Globus pallidus (tissue), 1 donor: ENCODE measurements at regions not wholly inside any gene's neighbourhood (a gene's known extent, or its start where the extent isn't known, plus 50 kb on each side); places are given as distances from the start of the nearest gene placed in this dataset.

Experiments
- DNase-seq: peaks from one replicate; pipeline ENCODE4 v3.0.0-alpha.2; 2015; ENCODE audit warnings: low spot score

GRCh38 chr17:72258711-72259110, 137.9 kb downstream of the SOX9 start:
- no peak for DNase-seq

GRCh38 chr17:72259922-72260321, 139.1 kb downstream of the SOX9 start:
- no peak for DNase-seq

- DNase-seq: no peak
Observed at GRCh38 chr17:72262766-72263165, 141.9 kb downstream of the SOX9 start.

DNA sequence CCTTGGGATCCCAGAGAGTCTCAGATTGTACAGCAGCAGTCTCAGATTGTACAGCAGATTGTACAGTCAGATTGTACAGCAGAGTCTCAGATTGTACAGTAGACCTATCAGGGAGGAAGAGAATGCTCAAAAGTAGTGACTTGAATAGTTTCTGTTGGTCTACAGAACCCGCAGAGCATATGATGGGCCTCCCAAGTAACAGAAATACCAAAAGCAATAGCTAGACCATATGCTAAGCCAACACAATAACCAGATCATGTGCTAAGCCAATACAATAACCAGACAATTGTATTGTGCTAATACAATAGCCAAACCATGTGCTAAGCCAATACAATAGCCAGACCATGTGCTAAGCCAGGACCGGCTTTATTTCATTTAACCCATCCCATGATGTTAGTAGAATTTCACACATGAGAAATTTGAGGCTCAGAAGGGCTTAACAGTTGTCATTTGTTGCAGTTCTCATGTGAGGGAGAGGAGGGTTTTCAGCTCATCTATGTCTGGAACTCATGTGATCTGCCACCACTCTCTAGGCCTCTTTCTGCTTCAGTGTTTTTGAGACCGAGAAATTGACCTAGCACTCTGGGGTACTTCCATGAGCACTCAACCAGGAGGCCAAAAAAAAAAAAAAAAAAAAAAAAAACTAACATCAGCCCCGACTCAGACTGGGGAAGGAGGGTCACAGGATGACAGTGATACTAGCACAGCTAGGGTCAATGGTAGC, 144.0 kb downstream of the SOX9 start:
- no peak for DNase-seq

DNA sequence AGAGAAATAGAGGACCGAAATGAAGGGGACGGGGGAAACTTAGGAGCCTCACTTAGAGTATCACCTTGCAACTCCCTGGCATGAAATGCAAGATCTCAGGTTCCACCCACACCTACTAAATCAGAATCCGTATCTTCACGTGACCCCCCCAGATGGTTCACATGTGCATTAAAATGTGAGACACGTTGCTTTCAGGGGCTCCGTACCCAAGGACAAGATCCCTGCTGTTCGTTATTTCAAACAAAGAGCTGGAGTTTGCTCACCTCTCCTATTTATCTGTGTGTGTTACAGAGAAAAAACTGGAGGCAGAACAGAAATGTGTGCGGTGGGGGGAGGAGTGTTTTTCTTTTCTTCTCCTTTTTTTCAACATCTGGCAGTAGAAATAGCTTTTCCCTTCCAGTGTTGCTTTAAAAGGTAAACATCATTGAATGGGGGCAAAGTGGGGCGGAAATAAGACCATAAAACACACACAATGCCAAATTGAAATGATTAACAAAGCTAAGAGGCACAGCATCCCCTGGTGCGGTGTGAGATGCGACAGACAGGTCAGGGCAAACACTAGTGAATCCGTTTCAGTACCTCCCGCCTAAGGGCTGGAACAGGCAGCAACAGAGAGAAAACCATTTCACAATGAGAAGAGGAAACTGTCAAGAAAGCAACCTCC, 145.4 kb downstream of the SOX9 start:
- DNase-seq: no peak

- DNase-seq: no peak
Observed at GRCh38 chr17:72267601-72268000, 146.8 kb downstream of the SOX9 start.

DNA sequence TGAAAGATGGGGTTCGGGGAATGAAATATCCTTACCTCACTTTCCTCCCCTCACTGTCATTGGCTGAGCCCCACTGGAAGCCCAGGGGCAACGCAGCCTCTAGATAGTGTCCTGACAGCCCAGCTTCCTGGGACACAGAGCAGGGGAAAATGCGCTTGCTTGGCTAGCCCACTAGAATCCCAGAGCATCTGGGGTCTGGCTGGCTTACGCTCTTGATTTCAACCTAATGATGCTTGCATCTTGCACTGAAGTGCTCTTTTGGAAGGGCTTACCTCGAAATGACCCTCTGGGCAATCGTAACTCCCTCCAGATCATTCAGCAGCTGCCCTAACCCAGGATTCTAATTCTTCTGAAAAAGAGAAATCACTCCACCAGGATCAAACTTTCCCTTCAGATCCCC, 147.6 kb downstream of the SOX9 start:
- DNase-seq: no peak

DNA sequence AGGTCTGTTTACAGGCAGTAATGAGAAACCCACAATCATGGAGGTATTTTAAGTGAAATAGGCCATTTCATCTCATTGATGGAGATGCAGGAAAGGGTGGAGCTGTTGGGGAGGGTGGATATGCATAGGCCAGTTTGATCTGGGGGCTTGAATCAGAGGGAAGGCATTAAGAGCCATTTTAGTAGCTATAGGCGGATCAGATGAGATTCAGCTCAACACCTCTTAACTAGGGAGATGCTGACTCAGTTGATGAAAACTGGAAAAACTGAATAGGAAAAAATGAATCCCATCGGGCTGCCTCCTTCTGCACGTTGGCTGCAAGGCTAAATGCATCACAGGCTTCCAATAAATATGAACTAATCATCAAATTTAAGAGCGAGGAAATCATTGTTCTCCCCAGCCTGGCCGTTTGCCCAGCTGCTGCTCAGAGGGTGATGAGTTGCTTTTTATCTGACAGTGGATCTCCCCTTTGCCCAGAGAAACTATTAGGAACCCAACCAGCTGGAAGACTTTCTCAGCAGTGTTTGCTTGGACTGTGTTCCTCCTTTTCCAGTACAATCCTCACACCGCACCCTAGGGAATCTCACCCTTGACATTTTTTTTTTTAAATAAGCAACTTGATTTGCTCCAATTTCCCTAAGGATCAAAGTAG, 149.6 kb downstream of the SOX9 start:
- no peak for DNase-seq

GRCh38 chr17:72271603-72272002, 150.8 kb downstream of the SOX9 start:
- DNase-seq: no peak

- DNase-seq: no peak
Observed at GRCh38 chr17:72273289-72274056, 152.7 kb downstream of the SOX9 start.

DNA sequence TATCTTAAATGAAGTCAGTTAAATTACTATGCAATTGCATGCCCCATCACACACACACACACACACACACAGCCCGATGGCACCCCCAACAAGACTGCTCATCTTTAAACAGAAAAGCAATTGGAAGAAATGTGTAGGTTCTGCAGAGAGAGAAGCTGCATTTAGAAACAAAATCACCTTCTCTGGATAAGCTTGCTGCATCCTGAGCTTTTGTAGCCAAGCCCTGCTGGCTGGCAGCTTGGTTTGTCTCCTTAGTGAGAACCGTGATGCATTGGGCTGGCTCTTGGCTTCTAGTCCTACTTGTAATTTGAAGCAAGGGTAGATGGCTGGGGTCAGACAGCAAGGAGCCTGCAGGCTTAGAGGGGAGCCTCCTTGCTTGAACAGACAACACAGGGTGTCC, 153.8 kb downstream of the SOX9 start:
- no peak for DNase-seq

- no peak for DNase-seq
Observed at GRCh38 chr17:72280881-72281280, 160.1 kb downstream of the SOX9 start.

GRCh38 chr17:72282439-72283029, 161.7 kb downstream of the SOX9 start:
- DNase-seq: no peak

- DNase-seq: no peak
Observed at GRCh38 chr17:72284806-72285205, 164.0 kb downstream of the SOX9 start.

DNA sequence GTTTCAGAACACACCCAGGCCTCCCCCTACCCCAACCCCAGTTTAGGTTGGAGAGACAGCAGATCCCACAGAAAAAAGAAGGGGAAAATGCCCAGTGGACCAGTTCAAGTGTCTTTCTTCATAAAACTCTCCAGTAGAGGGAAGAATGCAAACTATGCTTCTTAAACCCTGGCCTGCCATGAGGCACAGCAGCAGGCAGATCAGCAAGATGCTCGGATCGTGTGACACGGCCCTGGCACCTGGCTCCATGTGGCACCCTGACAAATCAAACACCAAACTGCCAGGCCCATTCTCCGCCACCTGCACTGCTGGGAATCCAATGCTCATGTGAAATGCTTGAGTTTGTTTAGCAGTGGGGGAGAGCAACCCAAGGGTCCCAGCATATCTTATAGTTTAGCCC, 166.8 kb downstream of the SOX9 start:
- DNase-seq: no peak

DNA sequence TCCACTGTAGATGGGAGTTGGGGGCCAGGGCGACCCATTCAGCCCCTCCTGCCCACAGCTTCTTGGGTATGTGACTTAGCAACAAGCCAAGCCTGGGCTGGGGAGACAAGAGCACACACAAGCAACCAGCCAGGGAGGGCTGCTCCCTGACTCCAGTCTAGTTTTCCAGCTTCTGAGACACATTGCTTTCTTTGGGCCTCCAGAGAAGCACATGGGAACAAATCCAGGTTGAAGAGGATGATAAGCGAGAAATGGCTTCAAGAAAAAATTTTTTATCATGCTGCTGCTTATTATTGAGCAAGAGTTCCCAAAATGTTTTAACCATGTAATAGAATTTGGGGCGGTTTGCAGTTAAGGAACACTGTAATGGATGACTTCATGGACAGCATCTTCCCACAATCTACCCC, 173.7 kb downstream of the SOX9 start:
- DNase-seq: no peak

DNA sequence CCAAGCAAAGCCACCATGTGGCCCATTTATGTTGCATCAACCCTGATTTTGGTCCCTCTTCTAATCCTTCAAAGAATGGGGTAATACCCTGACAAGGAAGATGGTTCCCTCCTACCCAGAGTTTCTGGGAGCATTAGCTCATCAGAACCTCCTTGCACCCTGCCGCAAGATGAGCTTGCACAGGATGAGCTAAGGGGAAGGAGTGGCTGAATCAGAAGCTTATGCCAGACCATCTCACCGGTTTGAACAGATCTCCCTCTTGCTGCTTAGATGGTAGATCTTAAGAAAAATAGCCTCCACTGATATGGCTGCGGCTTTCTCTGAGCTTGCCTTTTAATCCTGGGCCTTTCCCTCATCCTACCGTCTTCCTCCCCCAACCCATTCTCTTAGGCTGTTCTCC, 175.1 kb downstream of the SOX9 start:
- no peak for DNase-seq

DNA sequence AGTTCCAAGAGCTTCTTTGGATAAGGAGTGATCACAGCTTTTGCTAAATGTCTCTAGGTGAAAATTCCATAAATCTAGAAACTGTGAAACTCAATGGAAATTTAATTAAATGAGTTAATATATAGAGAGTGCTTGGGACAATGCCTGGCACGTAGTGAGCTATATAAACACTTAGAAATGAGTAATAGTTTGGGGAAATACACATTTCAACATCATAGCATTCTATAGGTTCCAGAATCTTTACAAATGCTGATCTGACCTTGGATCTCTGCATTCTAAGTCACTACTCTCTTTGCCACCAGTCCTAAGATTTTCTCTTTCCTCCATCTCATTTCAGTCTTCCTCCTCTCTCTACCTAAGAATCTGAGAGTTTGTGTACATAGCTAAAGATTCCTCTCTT, 175.6 kb downstream of the SOX9 start:
- DNase-seq: no peak

DNA sequence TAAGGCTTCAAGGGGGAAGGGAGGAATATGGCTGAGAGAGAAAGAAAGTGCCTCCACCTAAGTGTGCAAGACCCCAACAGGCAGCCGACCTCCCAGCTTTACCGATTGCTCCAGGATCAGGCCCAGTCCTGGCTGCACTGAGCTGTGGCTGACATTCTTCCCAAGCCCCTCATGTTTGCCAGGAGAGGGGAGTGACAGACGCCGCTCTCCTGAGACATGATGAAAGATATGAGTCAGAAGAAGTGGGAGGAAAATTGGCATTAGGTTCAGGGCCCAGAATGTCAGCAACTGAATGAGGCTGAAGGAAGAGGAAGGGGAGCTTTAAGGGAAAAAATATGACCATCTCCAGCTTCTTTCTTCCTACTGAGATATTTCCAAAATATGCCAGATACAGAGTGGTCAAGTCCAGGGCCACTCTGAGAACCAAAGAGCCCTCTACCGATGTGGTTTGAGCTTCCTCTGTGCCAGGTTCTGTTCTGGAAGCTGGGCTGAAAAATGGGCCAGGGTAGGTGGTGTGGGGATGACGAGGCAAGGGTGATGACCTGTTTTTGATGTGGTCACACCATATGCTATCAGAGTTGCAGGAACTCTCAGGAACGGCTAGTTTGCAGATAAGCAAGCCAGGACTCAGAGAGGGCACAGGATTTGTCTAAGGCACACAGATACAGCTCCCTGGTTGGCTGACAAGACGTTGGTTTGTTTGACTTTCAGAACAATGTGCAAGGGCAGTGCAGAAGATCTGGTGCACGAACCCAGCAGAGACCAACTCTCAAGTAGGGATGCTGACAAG, 176.7 kb downstream of the SOX9 start:
- no peak for DNase-seq

GRCh38 chr17:72299100-72299499, 178.3 kb downstream of the SOX9 start:
- no peak for DNase-seq

DNA sequence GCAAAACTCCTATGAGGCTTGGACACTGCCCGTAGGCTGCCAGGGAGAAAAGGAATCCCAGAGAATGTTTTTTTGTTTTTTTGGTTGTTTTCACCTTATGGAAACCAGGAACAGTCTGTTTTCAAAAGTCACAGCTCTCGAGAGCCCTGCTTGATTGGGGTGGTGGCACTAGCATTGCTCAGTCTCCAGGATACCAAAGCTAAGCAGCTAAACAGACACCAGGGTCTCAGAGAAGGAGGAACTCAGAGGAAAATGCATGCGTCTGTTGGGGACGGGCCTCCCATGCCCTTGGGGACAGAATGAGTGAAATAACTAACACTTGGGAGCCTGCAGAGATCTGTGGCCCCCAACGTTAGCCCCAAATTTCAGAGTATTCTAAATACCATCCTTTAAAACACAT, 178.8 kb downstream of the SOX9 start:
- no peak for DNase-seq
